HL-60 (cell line): ENCODE measurements at regions not wholly inside any gene's neighbourhood (a gene's known extent, or its start where the extent isn't known, plus 50 kb on each side); places are given as distances from the start of the nearest gene placed in this dataset.

ENCODE experiments used
- DNase-seq, 2 experiments: peaks; one replicate each; pipeline ENCODE4 v3.0.0-alpha.2; 2010 to 2020; ENCODE audit warnings: low read depth in 1 of 2, low spot score in 1 of 2
- H3K27ac ChIP-seq: fragments of 250-450 bp; sonication (Bioruptor Pico); replicated peaks from 2 replicates; pipeline ENCODE4 v1.5.1; 2020; ENCODE audit warnings: mild to moderate bottlenecking, moderate library complexity
- H3K27me3 ChIP-seq: fragments of 250-450 bp; sonication (Bioruptor Pico); 2 replicates; pipeline ENCODE4 v1.5.1; 2021; ENCODE audit warnings: mild to moderate bottlenecking, moderate library complexity; ENCODE audit not compliant: insufficient read depth, poor library complexity, severe bottlenecking
- H3K4me3 ChIP-seq: replicated peaks from 2 replicates; pipeline ENCODE4 v1.5.1; 2011; ENCODE audit warnings: mild to moderate bottlenecking, control low read depth, low read length; ENCODE audit not compliant: insufficient read depth
- GABPA ChIP-seq: IDR thresholded peaks from 2 replicates; pipeline ENCODE4 v1.6.1; 2012; ENCODE audit warnings: low read depth
- POLR2AphosphoS5 ChIP-seq: IDR thresholded peaks from 2 replicates; pipeline ENCODE4 v1.6.1; 2012; ENCODE audit warnings: low read depth
- SPI1 ChIP-seq: IDR thresholded peaks from 2 replicates; pipeline ENCODE4 v1.6.1; 2012; ENCODE audit warnings: low read depth, mild to moderate bottlenecking, borderline replicate concordance
- TF ChIP-seq, protein P1 (sequence below): IDR thresholded peaks from one replicate; pipeline ENCODE4 v1.5.1; 2011; ENCODE audit warnings: low read length, control low read depth, inconsistent platforms; ENCODE audit not compliant: insufficient read depth
- TF ChIP-seq, protein P2 (sequence below): IDR thresholded peaks from 2 replicates; pipeline ENCODE4 v1.6.1; 2012; ENCODE audit warnings: low read depth; ENCODE audit not compliant: insufficient replicate concordance

DNA sequence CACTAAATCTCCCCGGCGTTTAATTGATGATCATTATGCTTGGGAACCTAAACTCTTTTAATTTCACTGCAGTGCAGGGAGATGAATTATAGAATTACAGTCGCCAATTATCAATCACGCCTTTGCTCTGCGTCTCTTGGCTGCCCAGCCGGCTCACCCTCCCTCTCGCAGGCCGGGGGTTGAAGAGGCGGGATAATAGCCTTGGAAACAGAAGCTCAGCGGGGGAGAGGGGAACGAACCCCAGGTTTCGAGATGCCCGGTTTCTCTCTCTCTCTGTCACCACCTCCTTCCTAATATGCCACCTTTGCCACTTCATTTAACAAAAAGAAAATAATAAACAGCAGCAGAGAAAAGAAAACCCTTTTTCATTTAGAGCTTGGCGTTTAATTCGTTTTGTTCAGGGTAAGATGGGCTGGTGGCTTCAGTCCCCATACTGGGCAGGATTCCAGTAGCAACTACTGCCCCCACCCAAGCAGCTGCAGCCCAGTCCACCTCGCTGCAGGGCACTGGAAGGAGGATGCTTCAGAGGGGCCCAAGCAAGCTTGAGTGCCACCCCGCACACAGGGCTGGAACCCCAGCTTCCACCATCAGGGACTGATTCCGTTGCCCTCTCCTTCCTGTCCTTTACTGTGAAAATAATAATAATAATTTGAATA is 271.7 kb downstream of the BUD13 start:
- TF ChIP-seq GABPA: no peak
- TF ChIP-seq, protein P1, sequence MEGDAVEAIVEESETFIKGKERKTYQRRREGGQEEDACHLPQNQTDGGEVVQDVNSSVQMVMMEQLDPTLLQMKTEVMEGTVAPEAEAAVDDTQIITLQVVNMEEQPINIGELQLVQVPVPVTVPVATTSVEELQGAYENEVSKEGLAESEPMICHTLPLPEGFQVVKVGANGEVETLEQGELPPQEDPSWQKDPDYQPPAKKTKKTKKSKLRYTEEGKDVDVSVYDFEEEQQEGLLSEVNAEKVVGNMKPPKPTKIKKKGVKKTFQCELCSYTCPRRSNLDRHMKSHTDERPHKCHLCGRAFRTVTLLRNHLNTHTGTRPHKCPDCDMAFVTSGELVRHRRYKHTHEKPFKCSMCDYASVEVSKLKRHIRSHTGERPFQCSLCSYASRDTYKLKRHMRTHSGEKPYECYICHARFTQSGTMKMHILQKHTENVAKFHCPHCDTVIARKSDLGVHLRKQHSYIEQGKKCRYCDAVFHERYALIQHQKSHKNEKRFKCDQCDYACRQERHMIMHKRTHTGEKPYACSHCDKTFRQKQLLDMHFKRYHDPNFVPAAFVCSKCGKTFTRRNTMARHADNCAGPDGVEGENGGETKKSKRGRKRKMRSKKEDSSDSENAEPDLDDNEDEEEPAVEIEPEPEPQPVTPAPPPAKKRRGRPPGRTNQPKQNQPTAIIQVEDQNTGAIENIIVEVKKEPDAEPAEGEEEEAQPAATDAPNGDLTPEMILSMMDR: no peak
- DNase-seq: no peak
- Histone ChIP-seq H3K4me3 (no peak overlapping the region), H3K27me3 (peaks cover 41% of the 10 kb centered on the region), H3K27ac (no peak overlapping the region)

DNA sequence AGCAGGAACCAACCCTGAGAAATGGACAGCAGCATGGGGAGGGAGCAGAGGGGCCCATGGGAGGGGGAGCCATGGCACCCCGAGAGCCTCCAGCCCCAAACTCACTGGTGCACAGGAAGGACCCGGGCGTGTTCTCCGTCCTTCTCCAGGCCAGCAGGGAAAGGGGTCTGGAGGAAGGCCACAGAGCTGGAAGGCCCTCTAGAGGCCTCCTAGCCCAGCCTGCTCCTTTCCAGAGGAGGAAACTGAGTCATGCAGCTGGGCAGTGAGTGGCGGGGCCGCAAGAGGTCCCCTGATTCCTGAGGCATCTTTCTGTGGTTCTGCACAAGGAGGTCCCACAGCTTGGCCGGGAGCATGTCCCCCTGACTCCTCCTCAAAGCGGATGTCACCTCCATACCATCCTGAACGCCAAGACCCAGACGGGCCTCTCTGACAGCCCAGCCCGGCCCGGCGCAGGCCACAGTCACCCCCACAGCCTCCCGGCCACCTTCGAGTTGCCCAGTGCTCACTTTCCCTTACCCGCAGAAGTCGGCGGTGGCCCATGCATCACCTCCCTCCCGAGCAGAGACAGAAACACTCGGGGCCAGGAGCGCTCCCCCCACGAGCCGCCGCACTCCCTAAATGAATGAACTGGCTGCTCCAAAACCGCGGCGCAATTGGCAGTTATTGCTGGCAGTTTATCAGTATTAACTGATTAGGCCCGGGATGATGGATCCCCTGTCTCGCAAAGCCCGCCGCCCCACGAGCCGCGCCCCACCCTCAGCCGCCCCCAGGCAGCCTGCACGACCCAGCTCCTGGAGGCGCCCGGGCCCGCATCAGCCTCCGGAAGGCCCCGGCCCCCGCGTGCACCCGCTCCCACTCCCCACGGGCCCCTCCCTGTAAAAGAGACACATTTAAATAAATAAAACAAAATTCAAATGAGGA is 272.5 kb downstream of the BUD13 start:
- no peak overlapping the region for H3K27ac ChIP-seq
- TF ChIP-seq SPI1: no peak
- TF ChIP-seq, protein P1: no peak
- TF ChIP-seq POLR2AphosphoS5: no peak
- TF ChIP-seq, protein P2, sequence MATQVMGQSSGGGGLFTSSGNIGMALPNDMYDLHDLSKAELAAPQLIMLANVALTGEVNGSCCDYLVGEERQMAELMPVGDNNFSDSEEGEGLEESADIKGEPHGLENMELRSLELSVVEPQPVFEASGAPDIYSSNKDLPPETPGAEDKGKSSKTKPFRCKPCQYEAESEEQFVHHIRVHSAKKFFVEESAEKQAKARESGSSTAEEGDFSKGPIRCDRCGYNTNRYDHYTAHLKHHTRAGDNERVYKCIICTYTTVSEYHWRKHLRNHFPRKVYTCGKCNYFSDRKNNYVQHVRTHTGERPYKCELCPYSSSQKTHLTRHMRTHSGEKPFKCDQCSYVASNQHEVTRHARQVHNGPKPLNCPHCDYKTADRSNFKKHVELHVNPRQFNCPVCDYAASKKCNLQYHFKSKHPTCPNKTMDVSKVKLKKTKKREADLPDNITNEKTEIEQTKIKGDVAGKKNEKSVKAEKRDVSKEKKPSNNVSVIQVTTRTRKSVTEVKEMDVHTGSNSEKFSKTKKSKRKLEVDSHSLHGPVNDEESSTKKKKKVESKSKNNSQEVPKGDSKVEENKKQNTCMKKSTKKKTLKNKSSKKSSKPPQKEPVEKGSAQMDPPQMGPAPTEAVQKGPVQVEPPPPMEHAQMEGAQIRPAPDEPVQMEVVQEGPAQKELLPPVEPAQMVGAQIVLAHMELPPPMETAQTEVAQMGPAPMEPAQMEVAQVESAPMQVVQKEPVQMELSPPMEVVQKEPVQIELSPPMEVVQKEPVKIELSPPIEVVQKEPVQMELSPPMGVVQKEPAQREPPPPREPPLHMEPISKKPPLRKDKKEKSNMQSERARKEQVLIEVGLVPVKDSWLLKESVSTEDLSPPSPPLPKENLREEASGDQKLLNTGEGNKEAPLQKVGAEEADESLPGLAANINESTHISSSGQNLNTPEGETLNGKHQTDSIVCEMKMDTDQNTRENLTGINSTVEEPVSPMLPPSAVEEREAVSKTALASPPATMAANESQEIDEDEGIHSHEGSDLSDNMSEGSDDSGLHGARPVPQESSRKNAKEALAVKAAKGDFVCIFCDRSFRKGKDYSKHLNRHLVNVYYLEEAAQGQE: no peak
- TF ChIP-seq GABPA: no peak
- DNase-seq: no peak
- H3K27me3 ChIP-seq: peaks cover 35% of the 10 kb centered on the region
- H3K4me3 ChIP-seq: no peak overlapping the region

DNA sequence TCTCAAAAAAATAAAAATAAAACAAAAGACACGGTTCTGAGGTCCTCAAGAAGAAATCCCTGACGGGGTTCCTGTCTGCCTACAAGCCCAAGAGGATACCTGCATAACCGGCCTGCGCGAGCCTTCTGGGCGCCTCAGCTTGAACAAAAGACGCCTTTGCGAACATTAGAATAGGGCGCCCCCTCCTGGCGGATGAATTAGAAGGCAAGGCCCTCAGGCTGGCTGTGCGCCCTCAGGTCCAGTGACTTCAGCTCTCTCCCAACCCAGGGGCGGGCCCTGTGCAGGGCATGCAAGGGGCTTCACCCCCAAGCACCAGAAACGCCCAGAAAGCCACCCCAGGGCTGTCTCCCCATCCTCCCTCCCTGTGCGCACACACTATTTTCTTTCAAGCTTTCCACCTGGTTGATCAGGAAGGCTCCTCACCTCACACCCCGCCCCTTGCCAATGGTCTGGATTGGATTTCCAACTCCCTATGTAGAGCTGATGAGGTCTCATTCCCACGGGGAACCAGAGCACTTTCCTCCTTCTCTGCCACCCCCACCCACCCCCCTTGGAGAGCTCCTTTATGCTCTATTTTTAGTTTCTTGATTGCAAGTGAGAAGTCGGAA is 273.3 kb downstream of the BUD13 start:
- no peak for TF ChIP-seq SPI1
- TF ChIP-seq, protein P1: peak; percentile 44
- peak; percentile 14 to 58 for DNase-seq
- no peak overlapping the region for H3K4me3 ChIP-seq
- peaks cover 29% of the 10 kb centered on the region for H3K27me3 ChIP-seq
- H3K27ac ChIP-seq: no peak overlapping the region

DNA sequence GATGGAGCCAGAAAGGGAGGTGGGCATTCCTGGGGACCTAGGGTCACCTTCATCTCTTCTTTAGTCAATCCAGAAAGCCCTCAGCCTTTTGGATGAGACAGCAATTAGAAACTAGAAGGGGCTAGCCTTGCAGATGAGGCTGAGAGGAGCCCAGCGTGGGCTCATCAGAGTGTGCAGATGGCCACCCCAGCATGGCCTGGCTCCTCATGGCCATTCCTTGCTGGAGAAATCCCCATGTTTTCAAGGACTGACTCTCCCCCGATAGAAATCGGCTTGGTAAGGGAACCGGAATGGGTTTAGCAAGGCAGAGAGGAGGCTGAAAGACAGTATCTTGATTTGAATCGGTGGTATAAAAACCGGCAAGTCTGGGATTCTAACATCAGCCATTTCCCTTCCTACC is 274.6 kb downstream of the BUD13 start:
- Histone ChIP-seq H3K27ac (no peak overlapping the region), H3K4me3 (no peak overlapping the region), H3K27me3 (peaks cover 25% of the 10 kb centered on the region)
- no peak for DNase-seq
- TF ChIP-seq GABPA (no peak), POLR2AphosphoS5 (no peak)
- TF ChIP-seq, protein P1: no peak
